ENCODE measurements at regions not wholly inside any gene's neighbourhood (a gene's known extent, or its start where the extent isn't known, plus 50 kb on each side); places are given as distances from the start of the nearest gene placed in this dataset.
A peak's percentile ranks its signal among the peaks of the same experiment; 100 is the strongest.

DNA sequence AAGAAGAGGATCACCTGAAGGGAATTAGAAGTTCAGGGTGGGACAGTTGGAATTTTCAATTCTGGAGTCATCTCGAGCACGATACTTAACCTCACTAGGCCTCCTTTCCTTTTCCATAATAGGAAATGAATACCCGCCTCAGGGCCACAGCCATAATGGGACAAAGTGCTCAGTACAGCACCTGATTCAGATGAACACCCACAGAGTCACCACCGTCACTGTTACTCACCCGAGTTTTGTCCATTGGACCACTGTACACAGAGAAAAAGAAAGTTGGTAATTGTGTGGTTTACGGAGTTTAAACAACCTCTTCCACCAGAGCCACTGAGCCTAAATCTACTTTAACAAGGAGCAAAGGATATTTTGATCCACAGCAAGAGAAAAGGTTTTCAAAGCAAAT is 122.0 kb upstream of the NDUFV2 start:
- Histone ChIP-seq H3K79me2 (ENCODE audit: insufficient read depth, low read length) (no peaks in the 10 kb centered on the region), H3K4me2 (ENCODE audit: low read depth, low read length, poor library complexity, severe bottlenecking) (no peak overlapping the region), H3F3A (ENCODE audit: low read depth) (no peaks in the 10 kb centered on the region), H3K4me3 (ENCODE audit: low read length, poor library complexity, severe bottlenecking) (no peak overlapping the region), H4K20me1 (ENCODE audit: insufficient read depth, low read length, poor library complexity, severe bottlenecking) (no peaks in the 10 kb centered on the region), H3K27me3 (ENCODE audit: insufficient read depth, low read length, poor library complexity, severe bottlenecking) (no peaks in the 10 kb centered on the region), H3K9ac (ENCODE audit: low read depth, low read length, poor library complexity, severe bottlenecking) (no peak overlapping the region), H3K4me1 (ENCODE audit: insufficient read depth, low read length, poor library complexity, severe bottlenecking) (no peaks in the 10 kb centered on the region), H3K9me2 (replicated peaks; ENCODE audit: low read depth, low read length) (no peaks in the 10 kb centered on the region), H3K36me3 (ENCODE audit: insufficient read depth, low read length) (no peaks in the 10 kb centered on the region), H2AFZ (ENCODE audit: low read length) (no peak overlapping the region), H3K9me3 (ENCODE audit: insufficient read depth, low read depth, low read length) (no peaks in the 10 kb centered on the region)
- TF ChIP-seq, protein P1, sequence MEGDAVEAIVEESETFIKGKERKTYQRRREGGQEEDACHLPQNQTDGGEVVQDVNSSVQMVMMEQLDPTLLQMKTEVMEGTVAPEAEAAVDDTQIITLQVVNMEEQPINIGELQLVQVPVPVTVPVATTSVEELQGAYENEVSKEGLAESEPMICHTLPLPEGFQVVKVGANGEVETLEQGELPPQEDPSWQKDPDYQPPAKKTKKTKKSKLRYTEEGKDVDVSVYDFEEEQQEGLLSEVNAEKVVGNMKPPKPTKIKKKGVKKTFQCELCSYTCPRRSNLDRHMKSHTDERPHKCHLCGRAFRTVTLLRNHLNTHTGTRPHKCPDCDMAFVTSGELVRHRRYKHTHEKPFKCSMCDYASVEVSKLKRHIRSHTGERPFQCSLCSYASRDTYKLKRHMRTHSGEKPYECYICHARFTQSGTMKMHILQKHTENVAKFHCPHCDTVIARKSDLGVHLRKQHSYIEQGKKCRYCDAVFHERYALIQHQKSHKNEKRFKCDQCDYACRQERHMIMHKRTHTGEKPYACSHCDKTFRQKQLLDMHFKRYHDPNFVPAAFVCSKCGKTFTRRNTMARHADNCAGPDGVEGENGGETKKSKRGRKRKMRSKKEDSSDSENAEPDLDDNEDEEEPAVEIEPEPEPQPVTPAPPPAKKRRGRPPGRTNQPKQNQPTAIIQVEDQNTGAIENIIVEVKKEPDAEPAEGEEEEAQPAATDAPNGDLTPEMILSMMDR (conservative IDR thresholded peaks at IDR 0.05; ENCODE audit: low read length), result no peak
- TF ChIP-seq EZH2phosphoT487 (IDR thresholded peaks at IDR 0.05; ENCODE audit: borderline replicate concordance), result no peak

DNA sequence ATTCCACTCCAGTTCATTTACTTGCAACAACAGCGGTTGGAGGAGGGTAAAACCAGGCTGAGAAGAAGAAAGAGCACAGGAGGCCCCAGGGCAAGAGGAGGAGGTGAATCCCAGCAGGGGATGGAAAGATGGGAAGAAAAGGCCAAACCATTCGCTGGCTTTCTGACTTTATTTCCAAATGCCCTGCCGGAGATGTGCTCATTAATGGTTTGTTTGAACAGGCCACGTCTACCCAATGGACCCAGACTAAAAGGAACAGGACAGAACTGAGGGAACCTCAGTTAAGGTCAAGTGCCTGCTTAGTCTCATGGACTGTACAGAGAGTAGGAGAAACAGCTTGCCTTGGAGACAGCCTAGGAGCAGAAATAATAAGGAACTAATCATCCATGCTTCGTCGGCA is 121.6 kb upstream of the NDUFV2 start:
- TF ChIP-seq, protein P1 (conservative IDR thresholded peaks at IDR 0.05; ENCODE audit: low read length), result no peak
- TF ChIP-seq EZH2phosphoT487 (IDR thresholded peaks at IDR 0.05; ENCODE audit: borderline replicate concordance), result no peak
- Histone ChIP-seq H3F3A (ENCODE audit: low read depth) (no peaks in the 10 kb centered on the region), H3K9me3 (ENCODE audit: insufficient read depth, low read depth, low read length) (no peaks in the 10 kb centered on the region), H3K9me2 (replicated peaks; ENCODE audit: low read depth, low read length) (no peaks in the 10 kb centered on the region), H2AFZ (ENCODE audit: low read length) (no peak overlapping the region; the same call in 1 of the 2 replicates), H3K9ac (ENCODE audit: low read depth, low read length, poor library complexity, severe bottlenecking) (no peak overlapping the region), H3K36me3 (ENCODE audit: insufficient read depth, low read length) (no peaks in the 10 kb centered on the region), H3K4me3 (ENCODE audit: low read length, poor library complexity, severe bottlenecking) (no peak overlapping the region), H4K20me1 (ENCODE audit: insufficient read depth, low read length, poor library complexity, severe bottlenecking) (no peaks in the 10 kb centered on the region), H3K27me3 (ENCODE audit: insufficient read depth, low read length, poor library complexity, severe bottlenecking) (no peaks in the 10 kb centered on the region), H3K4me2 (ENCODE audit: low read depth, low read length, poor library complexity, severe bottlenecking) (no peak overlapping the region), H3K4me1 (ENCODE audit: insufficient read depth, low read length, poor library complexity, severe bottlenecking) (no peaks in the 10 kb centered on the region), H3K79me2 (ENCODE audit: insufficient read depth, low read length) (no peaks in the 10 kb centered on the region)

DNA sequence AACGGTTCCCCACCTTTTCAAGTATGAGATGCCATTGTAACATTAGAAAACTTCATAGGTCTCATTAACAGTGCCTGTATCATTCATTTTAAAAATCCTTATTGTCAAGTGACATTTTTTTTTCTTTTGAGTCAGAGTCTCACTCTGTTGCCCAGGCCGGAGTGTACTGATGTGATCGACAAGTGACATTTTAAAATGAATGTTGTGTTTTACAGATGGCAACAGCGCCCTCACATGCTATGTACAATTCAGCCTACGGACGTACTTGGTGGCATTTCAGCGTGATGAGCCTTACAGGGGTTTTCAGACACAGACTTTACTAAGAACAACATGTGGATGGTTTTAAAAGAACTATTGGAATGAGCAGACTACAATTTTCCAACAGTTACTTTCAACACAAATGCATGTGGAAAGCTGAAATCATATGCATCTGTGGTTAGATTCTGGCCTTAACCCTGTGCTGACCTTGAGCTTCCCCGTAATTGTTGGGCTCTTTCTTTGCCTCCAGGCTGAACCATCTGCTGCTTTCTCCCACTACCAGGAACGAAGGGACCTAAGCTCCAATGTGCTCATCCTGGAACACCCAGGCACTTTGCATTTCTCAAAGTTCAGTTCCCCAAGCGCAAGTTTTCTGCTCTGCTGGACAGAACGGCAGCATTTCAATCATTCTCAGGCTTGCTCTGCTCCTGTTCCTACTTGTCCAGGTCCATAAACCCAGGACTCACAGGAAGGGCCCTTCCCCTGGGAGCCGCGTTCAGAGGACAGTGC is 119.9 kb upstream of the NDUFV2 start:
- no peak overlapping the region for H3K4me2 ChIP-seq (ENCODE audit: low read depth, low read length, poor library complexity, severe bottlenecking)
- H2AFZ ChIP-seq (ENCODE audit: low read length), result peak overlapping the region; percentile 41; the same call in 1 of the 2 replicates

More for the DNA sequence above, 119.9 kb upstream of the NDUFV2 start:
- Histone ChIP-seq H3K9ac (ENCODE audit: low read depth, low read length, poor library complexity, severe bottlenecking) (no peak overlapping the region), H3F3A (ENCODE audit: low read depth) (no peaks in the 10 kb centered on the region), H3K27me3 (ENCODE audit: insufficient read depth, low read length, poor library complexity, severe bottlenecking) (no peaks in the 10 kb centered on the region), H3K79me2 (ENCODE audit: insufficient read depth, low read length) (no peaks in the 10 kb centered on the region), H4K20me1 (ENCODE audit: insufficient read depth, low read length, poor library complexity, severe bottlenecking) (no peaks in the 10 kb centered on the region), H3K4me3 (ENCODE audit: low read length, poor library complexity, severe bottlenecking) (no peak overlapping the region), H3K9me3 (ENCODE audit: insufficient read depth, low read depth, low read length) (no peaks in the 10 kb centered on the region), H3K36me3 (ENCODE audit: insufficient read depth, low read length) (no peaks in the 10 kb centered on the region), H3K9me2 (replicated peaks; ENCODE audit: low read depth, low read length) (no peaks in the 10 kb centered on the region), H3K4me1 (ENCODE audit: insufficient read depth, low read length, poor library complexity, severe bottlenecking) (no peaks in the 10 kb centered on the region)
- TF ChIP-seq, protein P1 (conservative IDR thresholded peaks at IDR 0.05; ENCODE audit: low read length), result peak; percentile 82
- no peak for TF ChIP-seq EZH2phosphoT487 (IDR thresholded peaks at IDR 0.05; ENCODE audit: borderline replicate concordance)
